Astrocyte (in vitro differentiated cells and primary cell): ENCODE measurements at regions not wholly inside any gene's neighbourhood (a gene's known extent, or its start where the extent isn't known, plus 50 kb on each side); places are given as distances from the start of the nearest gene placed in this dataset.

Experiments used
- EZH2 ChIP-seq: IDR thresholded peaks from 2 replicates; pipeline ENCODE4 v1.6.1; 2012; ENCODE audit warnings: mild to moderate bottlenecking, low read length, inconsistent platforms; ENCODE audit not compliant: insufficient read depth
- TF ChIP-seq, protein P1 (sequence below): IDR thresholded peaks from 2 replicates; pipeline ENCODE4 v1.5.1; 2011; ENCODE audit warnings: low read depth, mild to moderate bottlenecking, inconsistent platforms, low read length, moderate library complexity; ENCODE audit not compliant: insufficient read depth

DNA sequence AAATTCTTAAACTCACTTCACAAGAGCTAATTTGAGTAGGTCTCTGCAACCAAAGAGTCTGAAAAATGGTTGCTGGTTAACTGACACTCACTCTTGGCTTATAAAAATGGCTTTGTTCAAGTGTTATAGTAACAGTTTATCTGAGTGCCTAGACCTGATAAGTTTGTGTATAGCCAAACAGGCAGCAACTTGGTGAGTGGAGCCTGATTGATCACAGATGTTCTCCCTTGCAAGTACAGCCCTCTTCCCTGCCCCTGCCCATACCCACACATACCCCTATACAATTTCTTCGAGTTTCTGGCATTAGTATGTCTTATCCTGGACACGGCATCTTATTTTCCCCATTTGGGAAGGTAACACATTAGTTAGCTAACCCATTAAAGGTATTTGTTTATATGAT is 149.5 kb downstream of the SLC16A9 start:
- TF ChIP-seq, protein P1, sequence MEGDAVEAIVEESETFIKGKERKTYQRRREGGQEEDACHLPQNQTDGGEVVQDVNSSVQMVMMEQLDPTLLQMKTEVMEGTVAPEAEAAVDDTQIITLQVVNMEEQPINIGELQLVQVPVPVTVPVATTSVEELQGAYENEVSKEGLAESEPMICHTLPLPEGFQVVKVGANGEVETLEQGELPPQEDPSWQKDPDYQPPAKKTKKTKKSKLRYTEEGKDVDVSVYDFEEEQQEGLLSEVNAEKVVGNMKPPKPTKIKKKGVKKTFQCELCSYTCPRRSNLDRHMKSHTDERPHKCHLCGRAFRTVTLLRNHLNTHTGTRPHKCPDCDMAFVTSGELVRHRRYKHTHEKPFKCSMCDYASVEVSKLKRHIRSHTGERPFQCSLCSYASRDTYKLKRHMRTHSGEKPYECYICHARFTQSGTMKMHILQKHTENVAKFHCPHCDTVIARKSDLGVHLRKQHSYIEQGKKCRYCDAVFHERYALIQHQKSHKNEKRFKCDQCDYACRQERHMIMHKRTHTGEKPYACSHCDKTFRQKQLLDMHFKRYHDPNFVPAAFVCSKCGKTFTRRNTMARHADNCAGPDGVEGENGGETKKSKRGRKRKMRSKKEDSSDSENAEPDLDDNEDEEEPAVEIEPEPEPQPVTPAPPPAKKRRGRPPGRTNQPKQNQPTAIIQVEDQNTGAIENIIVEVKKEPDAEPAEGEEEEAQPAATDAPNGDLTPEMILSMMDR: no peak
- no peak for TF ChIP-seq EZH2
